SK-N-SH (cell line): ENCODE measurements at regions not wholly inside any gene's neighbourhood (a gene's known extent, or its start where the extent isn't known, plus 50 kb on each side); places are given as distances from the start of the nearest gene placed in this dataset.

Experiments
- CTCF ChIA-PET: fragments of 300-600, 350-600 bp; formaldehyde crosslinking; extraction: SDS; loops from one replicate; lab custom pipeline; 2021; lab: Yijun Ruan, JAX
- POLR2A ChIA-PET: fragments of 350-600 bp; sonication (Branson Sonifier 250); formaldehyde crosslinking; extraction: SDS; loops from one replicate; lab custom pipeline; 2020; ENCODE audit warnings: antibody characterized with exemption, inconsistent platforms; lab: Yijun Ruan, JAX
- DNase-seq: peaks from one replicate; pipeline ENCODE4 v3.0.0; 2012
- H2AFZ ChIP-seq: fragments of 200-600 bp; sonication (generic); 2 replicates; pipeline ENCODE4 v1.8.1; 2016; ENCODE audit warnings: antibody characterized with exemption, mild to moderate bottlenecking, low read depth
- H3F3A ChIP-seq: fragments of 200-600 bp; sonication (generic); replicated peaks from 2 replicates; pipeline ENCODE3; 2016; ENCODE audit warnings: antibody characterized with exemption, mild to moderate bottlenecking; ENCODE audit not compliant: insufficient read depth
- H3K27ac ChIP-seq, 2 experiments: fragments of 200-500 bp in 1 of 2; fragments of 200-600 bp in 1 of 2; sonication (Bioruptor generic) in 1 of 2; sonication (generic), shearing (Covaris generic) in 1 of 2; 2 replicates each; pipeline versions ENCODE4 v1.5.1 to v1.6.1; 2014 to 2016; ENCODE audit warnings: low read depth in 2 of 2, inconsistent platforms in 1 of 2, low read length in 1 of 2, mild to moderate bottlenecking in 1 of 2, mixed read lengths in 1 of 2
- H3K27me3 ChIP-seq: fragments of 200-600 bp; sonication (generic), shearing (Covaris generic); 2 replicates; pipeline ENCODE4 v1.6.1; 2016; ENCODE audit warnings: mixed run types; ENCODE audit not compliant: insufficient read depth
- H3K36me3 ChIP-seq, 2 experiments: fragments of 200-500 bp in 1 of 2; fragments of 200-600 bp in 1 of 2; sonication (Bioruptor generic) in 1 of 2; sonication (generic) in 1 of 2; replicated peaks in 1 of 2; 2 replicates each; pipeline versions ENCODE3 to v1.5.1; 2014 to 2016; ENCODE audit warnings: low read length in 1 of 2, mild to moderate bottlenecking in 1 of 2; ENCODE audit not compliant: insufficient read depth in 2 of 2, control insufficient read depth in 1 of 2
- H3K4me1 ChIP-seq, 2 experiments: fragments of 200-500 bp in 1 of 2; fragments of 200-600 bp in 1 of 2; sonication (Bioruptor generic) in 1 of 2; sonication (generic), shearing (Covaris generic) in 1 of 2; 2 replicates each; pipeline versions ENCODE4 v1.5.1 to v1.6.1; 2014 to 2016; ENCODE audit warnings: low read depth in 1 of 2, low read length in 1 of 2, mixed run types in 1 of 2; ENCODE audit not compliant: insufficient read depth in 2 of 2, control insufficient read depth in 1 of 2
- H3K4me2 ChIP-seq: fragments of 200-600 bp; sonication (generic), shearing (Covaris generic); 2 replicates; pipeline ENCODE4 v1.6.1; 2017; ENCODE audit warnings: mixed run types
- H3K4me3 ChIP-seq, 2 experiments: fragments of 200-500 bp in 1 of 2; fragments of 200-600 bp in 1 of 2; sonication (Bioruptor generic) in 1 of 2; sonication (generic), shearing (Covaris generic) in 1 of 2; 2 replicates each; pipeline versions ENCODE4 v1.5.1 to v1.8.1; 2014 to 2016; ENCODE audit warnings: low read depth in 2 of 2, inconsistent platforms in 1 of 2, low read length in 1 of 2, mild to moderate bottlenecking in 1 of 2, mixed read lengths in 1 of 2, moderate library complexity in 1 of 2
- H3K79me2 ChIP-seq: fragments of 200-600 bp; sonication (generic); 2 replicates; pipeline ENCODE4 v1.8.1; 2017; ENCODE audit warnings: mild to moderate bottlenecking; ENCODE audit not compliant: insufficient read depth
- H3K9ac ChIP-seq: fragments of 200-600 bp; sonication (generic); 2 replicates; pipeline ENCODE4 v1.6.1; 2017; ENCODE audit warnings: mixed run types
- H3K9me2 ChIP-seq: fragments of 200-600 bp; sonication (generic); 2 replicates; pipeline ENCODE4 v1.6.1; 2017; ENCODE audit warnings: mixed run types
- H3K9me3 ChIP-seq: fragments of 200-600 bp; sonication (generic); 2 replicates; pipeline ENCODE4 v1.6.1; 2017; ENCODE audit warnings: mixed run types, mild to moderate bottlenecking, moderate library complexity
- H4K20me1 ChIP-seq: fragments of 200-600 bp; sonication (generic); 2 replicates; pipeline ENCODE4 v1.6.1; 2017; ENCODE audit warnings: mild to moderate bottlenecking, mixed run types; ENCODE audit not compliant: insufficient read depth
- CHD2 ChIP-seq: fragments of 150-350 bp; IDR thresholded peaks from 2 replicates; pipeline ENCODE4 v1.6.1; 2018; ENCODE audit warnings: low read length; ENCODE audit not compliant: partially characterized antibody
- ELF1 ChIP-seq: IDR thresholded peaks from 2 replicates; pipeline ENCODE4 v1.4.0; 2012
- EZH2phosphoT487 ChIP-seq: fragments of 200-600 bp; sonication (generic); IDR thresholded peaks from 2 replicates; pipeline ENCODE4 v1.6.1; 2017; ENCODE audit warnings: low read depth, mixed run types, mild to moderate bottlenecking, antibody characterized with exemption, moderate library complexity, borderline replicate concordance
- FOXM1 ChIP-seq: IDR thresholded peaks from 2 replicates; pipeline ENCODE4 v1.4.0; 2012; ENCODE audit warnings: low read depth, mild to moderate bottlenecking
- IRF3 ChIP-seq: fragments of 150-350 bp; IDR thresholded peaks from 2 replicates; pipeline ENCODE4 v1.6.1; 2016; ENCODE audit warnings: mild to moderate bottlenecking, low read depth, low read length
- NFIC ChIP-seq: IDR thresholded peaks from 2 replicates; pipeline ENCODE4 v1.4.0; 2012; ENCODE audit warnings: borderline replicate concordance
- NRF1 ChIP-seq: IDR thresholded peaks from 2 replicates; pipeline ENCODE4 v1.6.1; 2012; ENCODE audit warnings: low read depth, mild to moderate bottlenecking, low read length
- PBX3 ChIP-seq: IDR thresholded peaks from 2 replicates; pipeline ENCODE4; 2012
- RCOR1 ChIP-seq: fragments of 150-350 bp; IDR thresholded peaks from 2 replicates; pipeline ENCODE4 v1.6.1; 2017; ENCODE audit warnings: antibody characterized with exemption, low read length
- REST ChIP-seq: IDR thresholded peaks from 2 replicates; pipeline ENCODE4 v1.6.1; 2012; ENCODE audit warnings: mild to moderate bottlenecking, low read depth, low read length, moderate library complexity
- RFX5 ChIP-seq: IDR thresholded peaks from 2 replicates; pipeline ENCODE4 v1.6.1; 2012; ENCODE audit warnings: mild to moderate bottlenecking, improper control_type of control experiment, low read length
- SIN3A ChIP-seq: IDR thresholded peaks from 2 replicates; pipeline ENCODE4 v1.6.1; 2012; ENCODE audit warnings: low read depth, mild to moderate bottlenecking, low read length, moderate library complexity, borderline replicate concordance
- TAF1 ChIP-seq: IDR thresholded peaks from 2 replicates; pipeline ENCODE4 v1.6.1; 2012; ENCODE audit warnings: low read depth, mild to moderate bottlenecking, low read length, moderate library complexity, borderline replicate concordance
- YY1 ChIP-seq: IDR thresholded peaks from 2 replicates; pipeline ENCODE4 v1.4.0; 2012; ENCODE audit warnings: low read depth, mild to moderate bottlenecking
- ZBTB33 ChIP-seq: IDR thresholded peaks from 2 replicates; pipeline ENCODE4 v1.4.0; 2012; ENCODE audit warnings: low read depth, borderline replicate concordance
- WGBS: methylation state at CpG from one replicate; pipeline ENCODE4 v1.1.6; 2017; ENCODE audit warnings: low lambda C conversion rate; 5-methylcytosine and 5-hydroxymethylcytosine counted together

GRCh38 chr16:6853565-6853964 lies 479.1 kb upstream of the RBFOX1 start:
- no peaks in the 10 kb centered on the region for H3K36me3 ChIP-seq
- no peak overlapping the region for H3K9ac ChIP-seq
- no peaks in the 10 kb centered on the region for H3K4me1 ChIP-seq
- no peak overlapping the region for H3K4me2 ChIP-seq
- no peak overlapping the region for H2AFZ ChIP-seq
- H3K9me3 ChIP-seq, result no peaks in the 10 kb centered on the region
- no peaks in the 10 kb centered on the region for H3K9me2 ChIP-seq
- no peak overlapping the region for H3K4me3 ChIP-seq
- ChIA-PET CTCF (no interaction called here), POLR2A (no interaction called here)
- 32% methylated on average over 6 of the region's 6 CpGs for whole genome bisulfite sequencing
- no peaks in the 10 kb centered on the region for H3K27me3 ChIP-seq
- H3K27ac ChIP-seq, result no peak overlapping the region
- TF ChIP-seq YY1 (no peak), IRF3 (no peak), EZH2phosphoT487 (no peak), RFX5 (no peak), REST (no peak), ELF1 (no peak), CHD2 (no peak), NFIC (no peak), SIN3A (no peak), PBX3 (no peak), FOXM1 (no peak), NRF1 (no peak), ZBTB33 (no peak), TAF1 (no peak), RCOR1 (no peak)
- no peaks in the 10 kb centered on the region for H3K79me2 ChIP-seq
- no peaks in the 10 kb centered on the region for H3F3A ChIP-seq
- no peaks in the 10 kb centered on the region for H4K20me1 ChIP-seq
- no peak for DNase-seq
